Suprapubic skin (tissue), 4 donors: ENCODE measurements at regions not wholly inside any gene's neighbourhood (a gene's known extent, or its start where the extent isn't known, plus 50 kb on each side); places are given as distances from the start of the nearest gene placed in this dataset.

Experiments
- POLR2A ChIP-seq, 2 donors: fragments of 450-650 bp; IDR thresholded peaks; one replicate each; pipeline ENCODE4 v1.6.1; 2017; ENCODE audit warnings: antibody characterized with exemption in 2 of 2, mild to moderate bottlenecking in 2 of 2, moderate library complexity in 2 of 2
- POLR2AphosphoS5 ChIP-seq, 3 donors: sonication (generic); formaldehyde crosslinking; IDR thresholded peaks; one replicate each; pipeline ENCODE4 v1.6.1; 2017; ENCODE audit warnings: antibody characterized with exemption in 3 of 3

DNA sequence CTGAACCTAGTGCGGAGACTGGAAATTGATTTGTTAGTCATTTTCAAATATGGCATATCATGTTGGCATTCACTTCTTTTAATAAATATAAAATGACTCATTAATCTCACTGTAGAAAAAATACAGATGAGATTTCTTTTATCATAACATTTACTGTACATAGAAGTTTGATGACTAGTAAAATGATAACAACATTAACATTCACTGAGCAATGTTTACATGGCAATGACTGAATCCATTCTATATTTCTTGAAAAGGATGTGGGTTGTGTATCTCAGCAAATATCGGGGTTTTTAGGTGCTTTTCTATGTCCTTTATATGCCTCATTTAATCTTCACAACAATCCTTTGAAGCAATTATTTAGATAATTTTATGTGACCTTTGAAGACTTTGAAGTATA lies 920.9 kb upstream of the FAT3 start:
- TF ChIP-seq POLR2A (IDR thresholded peaks at IDR 0.05) (no peak), POLR2AphosphoS5 (IDR thresholded peaks at IDR 0.05) (no peak)
